ENCODE measurements at regions not wholly inside any gene's neighbourhood (a gene's known extent, or its start where the extent isn't known, plus 50 kb on each side); places are given as distances from the start of the nearest gene placed in this dataset.
"Not testable (repeated sequence)": the region's sequence is repeated elsewhere in the genome, so short reads cannot be mapped to it uniquely, and the experiment has no call there.

- no peak overlapping the region for H3K4me3 ChIP-seq (ENCODE audit: low read depth, low read length)
- TF ChIP-seq CTCF (IDR thresholded peaks at IDR 0.05; ENCODE audit: borderline replicate concordance, insufficient read depth, low read depth, low read length) = no peak
Observed at GRCh38 chr18:29730073-29730472, 1312.5 kb downstream of the DSC3 start.

GRCh38 chr18:29726646-29727045, 1315.9 kb downstream of the DSC3 start:
- no peak overlapping the region for H3K4me3 ChIP-seq (ENCODE audit: low read depth, low read length)
- no peak for TF ChIP-seq CTCF (IDR thresholded peaks at IDR 0.05; ENCODE audit: borderline replicate concordance, insufficient read depth, low read depth, low read length)

- not testable (repeated sequence) for H3K4me3 ChIP-seq (ENCODE audit: low read depth, low read length)
Observed at GRCh38 chr18:29723486-29723885, 1319.1 kb downstream of the DSC3 start.

GRCh38 chr18:29715960-29716359, 1326.6 kb downstream of the DSC3 start:
- not testable (repeated sequence) for H3K4me3 ChIP-seq (ENCODE audit: low read depth, low read length)

- H3K4me3 ChIP-seq (ENCODE audit: low read depth, low read length) = no peak overlapping the region
- TF ChIP-seq CTCF (IDR thresholded peaks at IDR 0.05; ENCODE audit: borderline replicate concordance, insufficient read depth, low read depth, low read length) = no peak
Observed at GRCh38 chr18:29712785-29713184, 1329.8 kb downstream of the DSC3 start.

- TF ChIP-seq CTCF (IDR thresholded peaks at IDR 0.05; ENCODE audit: borderline replicate concordance, insufficient read depth, low read depth, low read length) = no peak
- no peak overlapping the region for H3K4me3 ChIP-seq (ENCODE audit: low read depth, low read length)
Observed at GRCh38 chr18:29711932-29712331, 1330.6 kb downstream of the DSC3 start.

GRCh38 chr18:29693334-29693733, 1349.2 kb downstream of the DSC3 start:
- no peak for TF ChIP-seq CTCF (IDR thresholded peaks at IDR 0.05; ENCODE audit: borderline replicate concordance, insufficient read depth, low read depth, low read length)
- H3K4me3 ChIP-seq (ENCODE audit: low read depth, low read length) = no peak overlapping the region

- H3K4me3 ChIP-seq (ENCODE audit: low read depth, low read length) = no peak overlapping the region
- no peak for TF ChIP-seq CTCF (IDR thresholded peaks at IDR 0.05; ENCODE audit: borderline replicate concordance, insufficient read depth, low read depth, low read length)
Observed at GRCh38 chr18:29681578-29681977, 1361.0 kb downstream of the DSC3 start.

Data from GM12875 (cell line).